Left hindlimb (tissue), 1 donor: ENCODE measurements at regions not wholly inside any gene's neighbourhood (a gene's known extent, or its start where the extent isn't known, plus 50 kb on each side); places are given as distances from the start of the nearest gene placed in this dataset.

Experiments used
- DNase-seq: peaks from one replicate; pipeline ENCODE4 v3.0.0-alpha.2; 2018

DNA sequence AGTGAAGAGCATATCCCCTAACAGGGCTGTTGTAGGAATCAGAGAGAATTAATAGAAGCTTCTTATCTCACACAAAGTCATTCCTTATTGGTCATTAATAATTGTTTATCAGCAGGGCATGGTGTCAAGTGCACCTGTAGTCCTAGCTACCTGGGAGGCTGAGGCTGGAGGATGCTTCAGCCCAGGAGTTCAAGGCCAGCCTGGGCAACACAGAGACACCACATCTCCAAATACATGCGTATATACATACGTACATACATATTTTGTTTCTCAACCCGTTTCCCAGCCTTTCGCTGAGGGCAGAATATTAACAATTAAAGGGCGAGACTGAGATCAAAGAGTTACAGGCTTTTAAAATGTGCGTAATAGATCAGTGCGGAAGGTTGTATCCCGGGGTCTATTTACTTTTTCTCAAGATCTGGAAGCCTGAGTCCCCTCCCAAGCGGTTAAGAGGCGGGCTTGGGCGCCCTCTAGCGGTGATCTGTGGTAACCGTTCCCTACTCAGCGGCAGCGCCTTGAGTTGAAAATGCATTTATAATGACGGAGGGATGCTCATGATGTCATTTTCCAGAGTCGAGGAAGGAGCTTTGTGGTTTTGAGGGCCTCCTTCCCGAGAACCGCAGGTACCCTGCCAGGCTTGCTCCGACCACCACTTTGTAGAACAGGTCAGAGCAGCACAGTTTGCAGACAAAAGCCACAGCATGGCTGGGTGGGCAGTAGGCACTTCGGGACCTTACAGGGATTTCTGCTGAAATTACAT is 169.6 kb upstream of the GPR12 start:
- peak; percentile 81 for DNase-seq

GRCh38 chr13:26927511-26927910 is 166.9 kb upstream of the GPR12 start:
- DNase-seq, result no peak

- DNase-seq, result no peak
Observed at GRCh38 chr13:26926371-26926770, 165.8 kb upstream of the GPR12 start.

DNA sequence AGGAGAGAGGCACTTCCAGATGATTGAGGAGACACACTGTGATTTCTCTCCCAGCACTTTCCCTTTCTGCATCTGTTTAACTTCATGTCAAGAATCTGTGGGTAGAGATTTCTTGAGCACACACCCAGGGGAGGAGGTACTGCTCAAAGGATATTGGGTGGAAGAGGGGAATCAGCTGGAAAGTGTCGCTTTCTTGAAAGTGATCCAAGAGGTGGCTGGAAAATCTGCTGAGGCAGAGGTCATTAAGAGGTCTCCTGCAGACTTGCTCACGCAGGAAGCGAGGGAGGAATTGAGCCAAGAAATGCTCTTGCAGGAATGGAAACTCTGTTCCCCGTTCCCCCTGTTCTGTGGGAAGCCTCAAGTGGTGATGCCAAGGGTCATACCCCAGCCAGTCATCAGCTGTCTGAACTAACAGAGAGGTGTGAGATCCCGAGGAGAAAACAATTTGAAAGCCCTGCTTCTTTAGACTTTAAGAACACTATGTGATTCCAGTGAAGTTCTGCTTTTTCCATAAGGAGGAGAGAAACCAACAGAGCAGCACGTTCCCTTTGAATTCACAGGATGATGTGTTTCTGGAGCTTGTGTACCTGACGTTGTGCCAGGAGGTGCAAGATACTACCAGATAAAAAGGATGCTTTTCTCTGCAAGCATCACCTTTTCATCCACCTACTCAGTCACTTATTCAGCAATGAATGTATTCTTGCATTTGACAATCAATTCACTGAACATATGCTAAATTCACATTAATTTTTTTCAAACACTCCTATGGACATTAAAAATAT is 163.4 kb upstream of the GPR12 start:
- peak; percentile 40 for DNase-seq

- no peak for DNase-seq
Observed at GRCh38 chr13:26921918-26922317, 161.3 kb upstream of the GPR12 start.

DNA sequence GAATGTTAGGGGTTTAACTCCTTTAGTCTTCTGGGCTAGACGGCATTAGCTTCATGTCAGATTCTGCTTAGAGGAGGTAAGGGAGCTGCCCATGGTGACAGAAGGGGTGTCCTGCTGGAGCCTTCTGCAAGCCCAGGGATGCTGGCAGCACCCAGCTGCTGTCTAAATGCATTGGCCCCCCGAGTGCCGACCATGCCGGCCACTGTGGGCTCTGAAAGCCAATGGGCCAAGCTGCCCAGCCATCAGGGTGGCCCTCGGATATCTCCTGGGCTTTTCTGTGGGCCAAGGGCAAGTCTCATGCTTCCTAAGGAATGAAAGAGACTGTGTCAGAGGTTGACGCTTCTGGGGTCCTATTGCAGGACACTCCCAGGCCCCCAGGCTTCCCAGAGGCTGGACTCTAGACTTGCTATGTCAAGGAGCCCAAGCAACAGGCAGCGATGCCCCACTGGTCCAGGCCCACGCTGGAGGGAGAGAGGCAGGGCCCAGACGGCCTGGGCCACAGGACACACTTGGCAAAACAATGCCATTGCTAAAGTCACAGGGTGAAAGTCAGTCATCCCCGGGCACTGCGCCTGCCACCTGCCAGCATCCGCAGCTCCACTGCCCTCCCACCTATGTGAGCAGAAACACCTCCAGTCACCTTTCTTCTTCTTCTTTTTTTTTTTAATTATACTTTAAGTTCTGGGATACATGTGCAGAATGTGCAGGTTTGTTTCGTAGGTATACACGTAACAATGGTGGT is 160.2 kb upstream of the GPR12 start:
- DNase-seq, result no peak

- DNase-seq, result no peak
Observed at GRCh38 chr13:26919732-26920131, 159.1 kb upstream of the GPR12 start.

DNA sequence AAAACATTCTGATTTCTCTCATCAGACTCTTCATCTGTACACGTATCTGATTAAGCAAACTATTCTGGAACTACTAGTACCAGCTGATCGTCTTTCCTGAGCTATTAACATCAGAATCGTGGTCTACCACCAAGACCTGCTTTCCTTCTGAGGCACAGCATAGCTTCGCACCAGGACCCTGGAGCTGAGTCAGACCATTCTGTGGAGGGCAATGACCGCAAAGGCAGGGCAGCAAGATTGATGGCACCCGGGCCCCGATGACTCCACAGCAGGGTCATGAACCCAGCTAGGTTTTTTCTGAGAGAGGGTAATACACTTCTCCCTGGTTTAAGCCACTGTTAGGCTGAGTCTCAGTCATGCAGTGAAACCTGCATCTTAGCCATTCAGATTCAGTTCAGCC is 158.7 kb upstream of the GPR12 start:
- no peak for DNase-seq

- DNase-seq, result no peak
Observed at GRCh38 chr13:26914624-26915023, 154.0 kb upstream of the GPR12 start.

GRCh38 chr13:26914148-26914547 is 153.6 kb upstream of the GPR12 start:
- DNase-seq, result no peak

DNA sequence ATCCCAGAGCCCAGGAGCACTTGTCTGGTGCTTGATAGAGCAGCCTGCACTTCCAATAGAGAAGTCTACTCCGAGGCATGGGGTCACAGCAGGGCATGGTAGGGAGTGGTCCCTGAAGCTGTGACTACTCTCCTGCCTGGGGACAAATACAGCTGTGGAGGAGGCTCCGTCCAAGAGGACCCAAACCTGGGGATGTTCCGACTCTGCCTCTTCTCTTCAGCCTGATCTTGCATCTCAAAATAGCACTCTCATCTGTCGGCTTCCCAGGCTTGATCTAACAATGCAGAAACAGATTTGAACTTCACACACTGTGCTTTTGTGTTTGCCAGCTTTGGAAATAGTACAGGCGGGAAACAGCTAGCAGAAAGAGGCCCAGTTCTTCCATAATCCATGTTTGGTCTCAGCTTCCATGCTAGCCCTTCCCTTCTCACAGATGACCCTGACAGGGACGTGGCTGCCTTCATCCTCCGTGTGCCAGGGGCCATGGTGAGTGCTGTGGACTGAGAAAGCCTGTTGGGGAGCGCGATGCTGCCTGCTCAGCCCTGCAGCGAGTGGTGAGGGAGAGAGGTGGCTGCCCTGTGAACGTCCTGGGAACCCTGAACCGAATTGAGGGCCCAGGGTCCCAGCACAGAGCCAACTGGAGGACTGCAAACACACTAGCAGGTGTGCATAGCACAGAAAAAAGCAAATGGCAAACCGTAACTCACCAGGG is 150.3 kb upstream of the GPR12 start:
- DNase-seq, result no peak

DNA sequence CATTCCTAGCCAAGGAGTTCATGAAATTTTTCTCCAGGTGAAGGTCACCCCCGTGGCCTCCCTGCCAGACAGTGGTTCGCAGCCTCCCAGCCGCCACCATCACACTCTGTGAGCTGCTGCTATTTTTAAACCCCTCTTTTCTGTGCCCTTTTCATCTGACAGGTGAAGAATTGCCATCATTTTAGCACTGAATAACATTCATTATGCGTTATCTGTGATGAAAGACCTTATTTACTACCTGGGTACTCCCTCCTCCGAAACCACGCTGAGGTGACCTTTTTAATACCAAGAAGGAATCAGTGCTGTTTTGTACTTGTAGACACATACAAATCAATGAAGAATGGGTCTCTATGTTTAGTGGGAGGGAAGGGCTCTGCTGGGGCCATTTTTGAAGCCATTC is 148.9 kb upstream of the GPR12 start:
- DNase-seq, result no peak

DNA sequence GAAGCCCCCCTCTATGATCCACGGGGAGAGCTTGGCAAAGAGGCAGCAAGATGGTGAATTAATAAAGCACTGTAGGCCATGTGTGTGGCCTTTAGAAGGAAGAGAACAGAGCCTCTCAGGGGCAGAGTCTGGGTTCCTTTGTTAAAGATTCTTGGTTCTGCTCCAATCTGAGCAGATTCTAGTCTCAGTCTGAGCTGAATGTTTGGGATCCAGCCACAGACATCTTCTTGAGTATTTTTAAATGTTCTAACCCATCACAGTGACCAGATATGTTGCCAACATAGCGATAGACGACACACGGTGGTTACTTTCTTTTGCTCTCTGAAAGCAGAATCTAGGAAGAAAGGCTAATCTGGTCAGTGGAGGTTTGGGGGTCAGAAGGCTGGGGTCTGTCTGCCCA is 147.5 kb upstream of the GPR12 start:
- no peak for DNase-seq

GRCh38 chr13:26899202-26899601 is 138.6 kb upstream of the GPR12 start:
- DNase-seq, result no peak

DNA sequence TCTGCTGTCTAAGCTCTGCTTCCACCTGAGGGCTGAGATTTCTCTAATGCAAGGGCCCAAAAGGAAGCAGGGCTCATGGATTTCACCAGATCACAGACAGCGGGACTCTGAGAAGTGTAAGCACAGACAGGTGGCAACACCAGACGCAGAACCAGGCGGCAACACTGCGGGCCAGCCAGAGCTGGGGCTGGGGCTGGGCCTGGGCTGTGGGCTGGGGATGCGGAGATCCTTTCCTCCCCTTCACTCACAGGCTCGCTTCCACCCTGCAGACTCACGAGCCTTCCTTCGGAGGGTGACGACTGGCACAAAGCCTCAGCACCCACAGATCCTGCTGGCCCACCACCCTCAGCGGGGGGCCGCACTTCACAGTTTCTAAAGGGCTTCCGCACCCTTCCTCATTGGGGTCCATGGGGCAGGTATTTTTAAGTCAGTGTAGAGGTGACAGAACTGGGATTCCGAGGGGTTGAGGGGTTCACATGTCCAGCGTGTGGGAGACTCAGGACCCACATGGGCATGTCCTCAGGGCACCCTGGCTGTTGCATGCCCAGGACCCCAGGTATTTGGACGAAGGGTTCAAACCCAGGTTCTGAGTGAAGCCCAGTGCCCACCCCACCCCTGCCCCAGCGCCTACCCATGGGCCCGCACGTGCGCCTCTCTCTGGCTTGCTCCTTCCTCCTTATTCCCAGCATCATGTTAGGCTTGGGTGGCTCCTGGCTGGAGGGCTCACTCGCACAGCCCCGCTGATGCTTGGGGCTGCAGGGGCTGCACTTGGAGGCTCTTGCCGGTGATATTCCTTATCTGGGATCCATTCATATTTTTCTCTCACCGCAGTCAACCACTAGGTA is 137.3 kb upstream of the GPR12 start:
- no peak for DNase-seq

GRCh38 chr13:26896986-26897668 is 136.5 kb upstream of the GPR12 start:
- no peak for DNase-seq

GRCh38 chr13:26895808-26896466 is 135.4 kb upstream of the GPR12 start:
- no peak for DNase-seq

DNA sequence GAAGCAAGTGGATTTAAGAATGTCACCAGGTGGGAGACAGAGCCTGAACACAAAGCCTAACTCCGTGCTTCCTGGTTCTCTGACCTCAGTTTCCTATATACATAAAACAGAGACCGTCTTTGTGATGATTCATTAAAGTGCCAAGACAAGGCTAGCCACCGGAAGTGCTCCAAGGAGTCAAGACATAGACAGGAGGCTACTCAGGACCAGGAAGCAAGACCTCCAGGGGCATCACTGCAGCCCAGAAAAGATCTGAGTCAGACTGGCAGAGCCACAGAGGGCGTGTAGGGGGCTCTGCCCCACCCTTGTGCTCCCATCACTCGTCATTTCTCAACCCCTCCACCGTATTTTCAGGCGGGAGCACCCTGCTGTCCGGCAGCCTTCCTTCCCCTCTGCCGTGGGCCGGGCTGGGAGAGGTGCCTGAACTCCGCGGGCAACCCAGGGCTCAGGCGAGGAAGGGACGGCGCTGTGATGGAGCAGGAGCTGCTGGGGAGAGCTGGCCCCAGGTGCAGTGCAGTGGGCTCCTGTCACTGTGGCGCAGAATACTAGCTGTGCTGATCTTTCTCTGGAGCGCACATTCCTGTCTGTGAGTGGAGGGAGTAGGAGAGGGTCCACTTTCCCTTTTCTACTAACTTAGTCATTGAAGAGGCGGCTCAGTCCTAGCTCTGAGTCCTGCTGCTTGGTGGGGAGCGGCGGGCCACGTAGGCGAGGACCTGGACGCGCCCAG is 134.7 kb upstream of the GPR12 start:
- no peak for DNase-seq

DNA sequence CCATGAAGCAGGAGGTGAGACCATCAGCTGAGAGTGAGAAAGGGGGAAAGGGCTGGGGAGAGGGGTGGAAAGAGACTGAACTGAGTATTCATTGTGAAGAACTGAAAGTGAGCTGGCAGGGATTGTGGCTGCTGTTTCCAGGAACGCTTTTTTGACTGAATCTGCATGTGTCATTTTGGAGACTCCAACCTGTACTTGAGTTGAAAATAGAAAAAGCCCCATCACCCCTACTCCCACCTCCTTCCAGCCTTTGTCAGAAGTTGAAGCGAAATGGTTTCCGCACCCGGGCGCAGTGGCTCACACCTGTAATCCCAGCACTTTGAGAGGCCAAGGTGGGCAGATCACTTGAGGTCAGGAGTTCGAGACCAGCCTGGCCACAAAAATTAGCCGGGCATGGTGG is 128.0 kb upstream of the GPR12 start:
- no peak for DNase-seq

DNA sequence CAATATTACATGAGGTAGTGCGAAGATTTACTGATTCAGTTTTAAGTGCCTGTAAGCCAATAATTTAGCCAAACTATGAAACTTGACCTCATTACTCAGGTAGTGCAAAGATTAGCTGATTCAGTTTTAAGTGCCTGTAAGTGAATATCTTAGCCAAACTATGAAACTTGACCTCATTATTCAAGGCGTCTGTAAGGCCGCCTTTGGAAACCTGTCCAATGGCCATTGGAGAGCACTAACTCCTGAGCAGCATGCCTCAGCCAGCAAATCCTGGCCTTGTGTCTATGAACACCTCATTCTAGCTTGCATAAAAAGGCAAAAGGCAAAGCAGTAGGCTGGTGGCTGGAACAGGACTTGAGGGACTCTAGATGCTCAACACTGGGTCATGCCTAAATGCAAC is 127.0 kb upstream of the GPR12 start:
- no peak for DNase-seq
